ENCODE measurements at regions not wholly inside any gene's neighbourhood (a gene's known extent, or its start where the extent isn't known, plus 50 kb on each side); places are given as distances from the start of the nearest gene placed in this dataset.
"Not testable (repeated sequence)": the region's sequence is repeated elsewhere in the genome, so short reads cannot be mapped to it uniquely, and the experiment has no call there.

DNA sequence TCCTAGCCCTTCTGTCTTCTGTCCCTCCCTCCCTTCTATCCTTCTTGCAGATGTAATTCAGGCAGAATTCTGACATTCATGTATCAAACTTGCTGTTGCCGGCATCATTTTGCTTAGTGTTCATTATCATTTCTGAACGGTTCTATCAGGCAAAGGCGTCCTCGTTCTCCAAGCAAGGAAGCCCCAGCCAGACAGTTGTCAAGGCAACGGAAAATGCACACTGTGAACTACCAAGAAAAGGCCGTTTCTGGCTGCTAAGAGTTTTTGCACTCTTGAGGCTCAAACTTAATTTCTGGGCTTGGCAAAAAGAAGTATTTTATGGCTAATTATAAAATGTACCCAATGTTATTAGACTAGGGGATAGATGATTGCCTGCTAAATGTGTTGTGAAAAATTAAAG lies 164.7 kb upstream of the KCNJ15 start:
- WGBS, 2 experiments = 88 to 89% methylated on average over 6 of the region's 6 CpGs
- no peak overlapping the region for H3K27ac ChIP-seq (ENCODE audit: insufficient read depth, low read depth, low read length, poor library complexity, severe bottlenecking)
- H3K36me3 ChIP-seq (ENCODE audit: control insufficient read depth, insufficient read depth, low read length) = no peaks in the 10 kb centered on the region
- no peaks in the 10 kb centered on the region for H3K9me3 ChIP-seq (ENCODE audit: control insufficient read depth, low read length)
- H3K4me1 ChIP-seq (ENCODE audit: control insufficient read depth, insufficient read depth, low read length) = no peaks in the 10 kb centered on the region
- no peak overlapping the region for H3K4me3 ChIP-seq (ENCODE audit: insufficient read depth, low read depth, low read length)
- H3K27me3 ChIP-seq (ENCODE audit: control insufficient read depth, insufficient read depth, low read length, poor library complexity, severe bottlenecking) = no peaks in the 10 kb centered on the region

DNA sequence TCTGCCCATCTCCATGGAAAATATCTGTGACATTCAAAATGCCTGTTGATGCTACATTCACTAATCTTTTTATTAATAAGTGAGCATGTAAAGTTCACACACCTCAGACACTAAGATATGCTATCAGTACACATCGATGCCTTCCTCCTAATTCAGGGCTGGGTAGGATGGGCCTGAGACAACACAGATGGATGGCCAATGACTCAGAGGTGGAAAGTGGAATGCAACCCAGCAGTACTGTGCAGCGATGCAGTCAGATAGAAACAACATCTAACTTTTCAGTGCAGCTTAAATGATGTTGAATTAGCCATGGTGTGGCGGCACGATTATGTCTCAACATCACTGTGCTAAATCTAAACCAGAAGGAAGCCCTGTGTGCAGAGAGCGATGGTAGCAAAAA lies 161.6 kb upstream of the KCNJ15 start:
- no peak overlapping the region for H3K4me3 ChIP-seq (ENCODE audit: insufficient read depth, low read depth, low read length)
- H3K36me3 ChIP-seq (ENCODE audit: control insufficient read depth, insufficient read depth, low read length) = no peaks in the 10 kb centered on the region
- no peaks in the 10 kb centered on the region for H3K4me1 ChIP-seq (ENCODE audit: control insufficient read depth, insufficient read depth, low read length)
- H3K9me3 ChIP-seq (ENCODE audit: control insufficient read depth, low read length) = no peaks in the 10 kb centered on the region
- H3K27ac ChIP-seq (ENCODE audit: insufficient read depth, low read depth, low read length, poor library complexity, severe bottlenecking) = no peak overlapping the region
- H3K27me3 ChIP-seq (ENCODE audit: control insufficient read depth, insufficient read depth, low read length, poor library complexity, severe bottlenecking) = no peaks in the 10 kb centered on the region
- WGBS, 2 experiments = 93 to 94% methylated on average over 4 to 5 of the region's 5 CpGs

GRCh38 chr21:38097789-38098188 lies 159.0 kb upstream of the KCNJ15 start:
- Histone ChIP-seq H3K36me3 (ENCODE audit: control insufficient read depth, insufficient read depth, low read length) (no peaks in the 10 kb centered on the region), H3K4me3 (ENCODE audit: insufficient read depth, low read depth, low read length) (no peak overlapping the region), H3K27me3 (ENCODE audit: control insufficient read depth, insufficient read depth, low read length, poor library complexity, severe bottlenecking) (no peaks in the 10 kb centered on the region)

GRCh38 chr21:38112219-38112789 lies 144.5 kb upstream of the KCNJ15 start:
- Histone ChIP-seq H3K27me3 (ENCODE audit: control insufficient read depth, insufficient read depth, low read length, poor library complexity, severe bottlenecking) (no peaks in the 10 kb centered on the region), H3K27ac (ENCODE audit: insufficient read depth, low read depth, low read length, poor library complexity, severe bottlenecking) (no peak overlapping the region), H3K4me3 (ENCODE audit: insufficient read depth, low read depth, low read length) (no peak overlapping the region), H3K36me3 (ENCODE audit: control insufficient read depth, insufficient read depth, low read length) (no peaks in the 10 kb centered on the region), H3K9me3 (ENCODE audit: control insufficient read depth, low read length) (no peaks in the 10 kb centered on the region), H3K4me1 (ENCODE audit: control insufficient read depth, insufficient read depth, low read length) (no peaks in the 10 kb centered on the region)
- 92 to 100% methylated on average over 3 of the region's 3 CpGs for WGBS, 2 experiments

More at GRCh38 chr21:38097789-38098188, 159.0 kb upstream of the KCNJ15 start:
- Histone ChIP-seq H3K4me1 (ENCODE audit: control insufficient read depth, insufficient read depth, low read length) (no peaks in the 10 kb centered on the region), H3K27ac (ENCODE audit: insufficient read depth, low read depth, low read length, poor library complexity, severe bottlenecking) (no peak overlapping the region), H3K9me3 (ENCODE audit: control insufficient read depth, low read length) (no peaks in the 10 kb centered on the region)

DNA sequence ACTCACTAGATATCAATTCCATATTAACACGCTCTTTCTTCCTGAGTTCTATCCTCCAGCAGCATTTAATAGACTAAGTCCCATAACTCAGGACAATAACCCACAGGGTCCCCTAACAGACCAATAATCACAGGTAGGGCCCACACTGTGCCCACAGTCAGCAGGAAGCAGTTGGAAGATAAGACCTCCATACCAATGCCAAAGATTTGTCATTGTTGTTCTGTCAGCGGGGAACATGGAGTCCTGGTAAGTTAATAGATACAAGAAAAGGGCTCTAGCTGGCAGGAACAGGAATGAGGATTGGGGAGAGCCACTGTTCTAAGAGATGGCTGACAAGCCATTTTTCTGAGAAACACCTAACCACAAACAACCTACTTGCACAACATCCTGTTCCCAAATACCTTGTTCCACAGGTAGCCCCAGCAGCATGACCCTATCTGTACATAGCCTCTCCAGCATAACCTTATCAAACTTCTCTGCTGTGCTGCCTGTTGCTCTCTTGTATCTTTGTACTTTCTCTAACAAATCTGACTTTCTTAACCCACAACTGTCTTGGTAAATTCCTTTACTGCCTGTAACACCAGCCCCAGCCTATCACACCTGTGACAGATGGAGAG lies 142.0 kb upstream of the KCNJ15 start:
- Histone ChIP-seq H3K4me1 (ENCODE audit: control insufficient read depth, insufficient read depth, low read length) (no peaks in the 10 kb centered on the region), H3K9me3 (ENCODE audit: control insufficient read depth, low read length) (no peaks in the 10 kb centered on the region), H3K27me3 (ENCODE audit: control insufficient read depth, insufficient read depth, low read length, poor library complexity, severe bottlenecking) (no peaks in the 10 kb centered on the region), H3K27ac (ENCODE audit: insufficient read depth, low read depth, low read length, poor library complexity, severe bottlenecking) (no peak overlapping the region), H3K4me3 (ENCODE audit: insufficient read depth, low read depth, low read length) (no peak overlapping the region), H3K36me3 (ENCODE audit: control insufficient read depth, insufficient read depth, low read length) (no peaks in the 10 kb centered on the region)
- WGBS, 2 experiments = 95 to 96% methylated on average over 2 of the region's 2 CpGs

GRCh38 chr21:38115870-38116269 lies 140.9 kb upstream of the KCNJ15 start:
- 92 to 94% methylated on average over 2 to 3 of the region's 3 CpGs for WGBS, 2 experiments
- H3K27me3 ChIP-seq (ENCODE audit: control insufficient read depth, insufficient read depth, low read length, poor library complexity, severe bottlenecking) = no peaks in the 10 kb centered on the region
- H3K4me3 ChIP-seq (ENCODE audit: insufficient read depth, low read depth, low read length) = no peak overlapping the region
- no peaks in the 10 kb centered on the region for H3K36me3 ChIP-seq (ENCODE audit: control insufficient read depth, insufficient read depth, low read length)
- no peaks in the 10 kb centered on the region for H3K4me1 ChIP-seq (ENCODE audit: control insufficient read depth, insufficient read depth, low read length)
- H3K9me3 ChIP-seq (ENCODE audit: control insufficient read depth, low read length) = no peaks in the 10 kb centered on the region
- H3K27ac ChIP-seq (ENCODE audit: insufficient read depth, low read depth, low read length, poor library complexity, severe bottlenecking) = no peak overlapping the region

DNA sequence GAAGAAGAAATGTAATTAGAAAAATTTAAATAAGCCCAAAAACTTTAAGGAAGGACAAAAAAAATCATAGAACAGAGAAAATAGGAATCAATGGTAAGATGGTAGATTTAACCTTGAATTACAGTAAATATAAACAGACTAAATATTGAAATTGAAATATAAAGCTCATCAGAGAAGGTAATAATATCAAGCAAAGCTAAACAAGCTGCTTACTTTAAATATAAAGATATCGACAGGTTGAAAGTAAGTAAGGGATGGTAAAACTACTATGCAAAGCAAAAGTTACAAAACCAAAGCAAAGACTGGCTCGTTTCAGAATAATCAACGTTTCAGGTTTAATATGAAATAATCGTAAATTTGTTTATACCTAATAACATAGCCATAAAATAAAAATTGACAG lies 137.0 kb upstream of the KCNJ15 start:
- Histone ChIP-seq H3K4me1 (ENCODE audit: control insufficient read depth, insufficient read depth, low read length) (no peaks in the 10 kb centered on the region), H3K9me3 (ENCODE audit: control insufficient read depth, low read length) (no peaks in the 10 kb centered on the region), H3K36me3 (ENCODE audit: control insufficient read depth, insufficient read depth, low read length) (no peaks in the 10 kb centered on the region), H3K27ac (ENCODE audit: insufficient read depth, low read depth, low read length, poor library complexity, severe bottlenecking) (no peak overlapping the region), H3K27me3 (ENCODE audit: control insufficient read depth, insufficient read depth, low read length, poor library complexity, severe bottlenecking) (no peaks in the 10 kb centered on the region), H3K4me3 (ENCODE audit: insufficient read depth, low read depth, low read length) (no peak overlapping the region)
- WGBS, 2 experiments = 100% methylated on average over 1 to 4 of the region's 4 CpGs

DNA sequence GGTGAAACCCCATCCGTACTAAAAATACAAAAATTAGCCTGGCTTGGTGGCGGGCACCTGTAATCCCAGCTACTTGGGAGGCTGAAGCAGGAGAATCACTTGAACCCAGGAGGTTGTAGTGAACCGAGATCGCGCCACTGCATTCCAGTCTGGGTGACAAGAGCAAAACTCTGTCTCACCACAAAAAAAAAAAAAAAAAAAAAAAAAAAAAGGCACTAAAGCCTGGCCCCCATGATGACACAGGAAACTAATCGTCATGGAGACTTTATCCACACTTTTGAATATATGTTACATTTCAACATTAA lies 136.2 kb upstream of the KCNJ15 start:
- not testable (repeated sequence) for H3K36me3 ChIP-seq (ENCODE audit: control insufficient read depth, insufficient read depth, low read length); H3K4me3 ChIP-seq (ENCODE audit: insufficient read depth, low read depth, low read length); H3K4me1 ChIP-seq (ENCODE audit: control insufficient read depth, insufficient read depth, low read length); H3K27me3 ChIP-seq (ENCODE audit: control insufficient read depth, insufficient read depth, low read length, poor library complexity, severe bottlenecking); H3K27ac ChIP-seq (ENCODE audit: insufficient read depth, low read depth, low read length, poor library complexity, severe bottlenecking); H3K9me3 ChIP-seq (ENCODE audit: control insufficient read depth, low read length)
- WGBS, 2 experiments = 93 to 94% methylated on average over 6 of the region's 6 CpGs

DNA sequence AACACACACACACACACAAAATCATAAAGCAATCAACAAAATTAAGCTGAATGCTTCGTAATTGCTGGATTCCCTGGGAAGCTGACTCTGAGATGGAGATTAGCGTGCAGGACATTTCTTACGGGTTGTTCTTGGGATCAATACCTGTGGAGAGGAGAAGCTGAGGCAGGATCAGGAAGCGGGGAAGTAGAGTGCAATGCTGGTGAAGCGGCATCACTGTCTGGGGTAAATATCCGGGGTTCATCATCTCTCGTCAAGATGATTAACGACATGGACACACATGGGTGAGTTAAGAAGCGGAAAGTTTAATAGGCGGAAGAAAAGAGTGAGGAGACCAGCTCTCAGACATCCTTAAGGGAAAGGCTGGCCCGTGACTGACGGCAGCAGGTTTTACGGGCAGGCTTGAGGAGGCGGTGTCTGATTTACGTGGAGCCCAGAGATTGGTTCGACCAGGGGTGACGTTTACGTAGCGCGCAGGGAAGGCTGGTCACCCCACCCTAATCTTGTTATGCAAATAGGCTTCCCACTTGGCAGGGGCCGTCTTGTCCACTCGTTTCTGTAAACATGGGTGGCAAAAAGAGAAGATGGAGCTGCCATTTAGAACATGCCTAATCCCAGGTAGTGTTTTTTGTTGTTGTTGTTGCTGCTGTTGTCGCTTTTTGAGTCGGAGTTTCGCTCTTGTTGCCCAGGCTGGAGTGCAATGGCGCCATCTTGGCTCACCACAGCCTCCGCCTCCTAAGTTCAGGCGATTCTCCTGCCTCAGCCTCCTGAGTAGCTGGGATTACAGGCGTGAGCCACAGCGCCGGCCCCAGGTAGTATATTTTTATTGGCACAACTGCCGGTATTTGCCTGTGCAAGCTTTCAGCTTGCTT lies 135.6 kb upstream of the KCNJ15 start:
- Histone ChIP-seq H3K9me3 (ENCODE audit: control insufficient read depth, low read length) (no peaks in the 10 kb centered on the region), H3K27ac (ENCODE audit: insufficient read depth, low read depth, low read length, poor library complexity, severe bottlenecking) (no peak overlapping the region), H3K4me3 (ENCODE audit: insufficient read depth, low read depth, low read length) (no peak overlapping the region), H3K27me3 (ENCODE audit: control insufficient read depth, insufficient read depth, low read length, poor library complexity, severe bottlenecking) (no peaks in the 10 kb centered on the region), H3K36me3 (ENCODE audit: control insufficient read depth, insufficient read depth, low read length) (no peaks in the 10 kb centered on the region), H3K4me1 (ENCODE audit: control insufficient read depth, insufficient read depth, low read length) (no peaks in the 10 kb centered on the region)
- WGBS, 2 experiments = 94% methylated on average over 32 of the region's 32 CpGs

DNA sequence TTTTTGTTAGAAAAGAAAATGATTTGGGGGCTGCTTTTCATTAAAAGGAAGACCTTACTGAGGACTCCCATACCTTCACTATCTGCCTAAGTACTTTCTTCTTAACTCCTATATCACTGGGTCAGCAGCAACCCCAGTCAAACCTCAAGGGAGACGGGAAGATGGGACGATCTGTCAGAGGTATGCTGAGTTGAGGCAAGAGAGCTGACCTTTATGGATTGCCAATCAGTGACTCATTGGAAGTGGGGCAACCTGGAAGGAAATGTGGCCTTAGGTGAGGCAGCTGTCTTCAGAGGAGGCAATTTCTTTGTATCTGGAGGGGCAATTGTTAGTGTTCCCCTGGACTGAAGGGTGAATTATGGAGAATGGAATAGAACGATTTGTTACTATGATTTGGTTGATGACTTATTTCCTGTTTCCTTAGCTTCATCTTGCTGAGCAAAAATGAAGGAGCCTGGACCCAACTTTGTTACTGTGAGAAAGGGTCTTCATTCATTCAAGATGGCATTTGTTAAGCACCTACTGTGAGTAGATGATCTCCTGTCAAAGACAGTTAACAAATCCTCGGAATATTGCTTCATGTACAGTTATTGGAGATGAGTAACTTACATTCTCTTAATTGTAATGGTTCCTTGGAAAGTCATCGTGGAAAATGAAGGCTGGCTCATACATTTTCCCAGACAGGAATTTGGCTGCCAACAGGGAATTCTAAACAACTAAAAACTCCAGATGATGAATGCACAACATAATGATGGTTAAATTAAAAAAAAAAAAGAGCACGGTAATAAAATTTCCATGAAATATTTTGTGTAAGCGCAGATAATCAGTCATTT lies 134.7 kb upstream of the KCNJ15 start:
- no peaks in the 10 kb centered on the region for H3K4me1 ChIP-seq (ENCODE audit: control insufficient read depth, insufficient read depth, low read length)
- H3K27me3 ChIP-seq (ENCODE audit: control insufficient read depth, insufficient read depth, low read length, poor library complexity, severe bottlenecking) = no peaks in the 10 kb centered on the region
- no peaks in the 10 kb centered on the region for H3K9me3 ChIP-seq (ENCODE audit: control insufficient read depth, low read length)
- no peak overlapping the region for H3K4me3 ChIP-seq (ENCODE audit: insufficient read depth, low read depth, low read length)
- 93 to 96% methylated on average over 6 to 7 of the region's 7 CpGs for WGBS, 2 experiments
- H3K36me3 ChIP-seq (ENCODE audit: control insufficient read depth, insufficient read depth, low read length) = no peaks in the 10 kb centered on the region
- no peak overlapping the region for H3K27ac ChIP-seq (ENCODE audit: insufficient read depth, low read depth, low read length, poor library complexity, severe bottlenecking)

All from ectodermal cell (in vitro differentiated cells).